HCT116 (cell line): ENCODE measurements at regions not wholly inside any gene's neighbourhood (a gene's known extent, or its start where the extent isn't known, plus 50 kb on each side); places are given as distances from the start of the nearest gene placed in this dataset.

ENCODE experiments used
- ATAC-seq: fragments of 200-7000 bp; cut with Tn5 transposase; 2 replicates; pipeline ENCODE4 v1.9.1; 2020; ENCODE audit warnings: mild to moderate bottlenecking, moderate library complexity
- BruUV-seq: library from RNA; stranded (reverse); fragments of 400-500 nt; replicated peaks from 2 replicates; lab custom pipeline; 2021; lab: Mats Ljungman, UMichigan
- CTCF ChIA-PET: fragments of 300-600 bp; sonication (Branson Sonifier 250); formaldehyde crosslinking; loops from one replicate; lab custom pipeline; 2021; ENCODE audit warnings: antibody characterized with exemption; lab: Charles Lee
- POLR2A ChIA-PET: fragments of 300-600, 350-600 bp; sonication (Branson Sonifier 250); formaldehyde crosslinking; loops from one replicate; lab custom pipeline; 2021; ENCODE audit warnings: antibody characterized with exemption; lab: Charles Lee
- RAD21 ChIA-PET, 2 experiments: fragments of 300-600 bp; sonication (Branson Sonifier 250); formaldehyde crosslinking; loops; one replicate each; lab custom pipeline; 2023; ENCODE audit warnings: low total read pairs in 2 of 2; ENCODE audit not compliant: uncharacterized antibody in 2 of 2, unreplicated experiment in 2 of 2, low non-redundant PET in 1 of 2; lab: Charles Lee
- DNase-seq: peaks from one replicate; pipeline ENCODE4 v3.0.0-alpha.2; 2010; ENCODE audit warnings: low read depth, low spot score
- H2AFZ ChIP-seq: fragments of 200-600 bp; shearing (Covaris generic), sonication (generic); 2 replicates; pipeline ENCODE4 v1.6.1; 2017; ENCODE audit warnings: low read depth, mixed run types, mixed read lengths, antibody characterized with exemption, low read length; ENCODE audit not compliant: poor library complexity, severe bottlenecking
- H3K27ac ChIP-seq: 2 replicates; pipeline ENCODE4 v1.5.1; 2012; ENCODE audit warnings: low read depth, low read length
- H3K27me3 ChIP-seq: fragments of 200-600 bp; sonication (generic); 2 replicates; pipeline ENCODE4 v1.6.1; 2016; ENCODE audit warnings: mixed run types, low read length, mixed read lengths; ENCODE audit not compliant: insufficient read depth
- H3K36me3 ChIP-seq, 2 experiments: fragments of 200-500 bp in 1 of 2; fragments of 200-600 bp in 1 of 2; sonication (Bioruptor generic) in 1 of 2; sonication (generic) in 1 of 2; 2 replicates each; pipeline versions ENCODE4 v1.5.1 to v1.6.1; 2014 to 2016; ENCODE audit warnings: low read length in 2 of 2, inconsistent platforms in 1 of 2, mixed read lengths in 1 of 2, mixed run types in 1 of 2; ENCODE audit not compliant: insufficient read depth in 2 of 2, control insufficient read depth in 1 of 2
- H3K4me1 ChIP-seq, 2 experiments: fragments of 200-600 bp in 1 of 2; sonication (generic) in 1 of 2; 2 replicates each; pipeline versions ENCODE4 v1.5.1 to v1.6.1; 2012 to 2017; ENCODE audit warnings: low read length in 2 of 2, inconsistent platforms in 1 of 2, mild to moderate bottlenecking in 1 of 2, mixed read lengths in 1 of 2, mixed run types in 1 of 2, moderate library complexity in 1 of 2; ENCODE audit not compliant: insufficient read depth in 2 of 2, control insufficient read depth in 1 of 2
- H3K4me2 ChIP-seq: fragments of 200-600 bp; sonication (generic); 2 replicates; pipeline ENCODE4 v1.6.1; 2017; ENCODE audit warnings: mixed run types, low read length, mixed read lengths
- H3K4me3 ChIP-seq, 2 experiments: fragments of 200-600 bp in 1 of 2; sonication (generic) in 1 of 2; replicated peaks in 1 of 2; 2 replicates each; pipeline ENCODE4 v1.5.1; 2011 to 2016; ENCODE audit warnings: low read length in 2 of 2, control low read depth in 1 of 2, low read depth in 1 of 2, mild to moderate bottlenecking in 1 of 2, mixed read lengths in 1 of 2, mixed run types in 1 of 2
- H3K79me2 ChIP-seq: fragments of 200-600 bp; sonication (generic); 2 replicates; pipeline ENCODE4 v1.6.1; 2017; ENCODE audit warnings: mild to moderate bottlenecking, mixed run types, low read length, moderate library complexity, mixed read lengths; ENCODE audit not compliant: insufficient read depth
- H3K9ac ChIP-seq: fragments of 200-600 bp; sonication (generic); 2 replicates; pipeline ENCODE4 v1.6.1; 2016; ENCODE audit warnings: low read length, mixed read lengths
- H3K9me2 ChIP-seq: fragments of 200-600 bp; sonication (generic), shearing (Covaris generic); 2 replicates; pipeline ENCODE4 v1.6.1; 2017; ENCODE audit warnings: mixed run types, mild to moderate bottlenecking, moderate library complexity; ENCODE audit not compliant: insufficient read depth
- H3K9me3 ChIP-seq, 2 experiments: fragments of 200-500 bp in 1 of 2; fragments of 200-600 bp in 1 of 2; sonication (Bioruptor generic) in 1 of 2; sonication (generic) in 1 of 2; 2 replicates each; pipeline ENCODE4 v1.6.1; 2014 to 2017; ENCODE audit warnings: low read length in 2 of 2, mixed read lengths in 2 of 2, inconsistent platforms in 1 of 2, low read depth in 1 of 2, mild to moderate bottlenecking in 1 of 2, mixed run types in 1 of 2, moderate library complexity in 1 of 2; ENCODE audit not compliant: control insufficient read depth in 1 of 2, insufficient read depth in 1 of 2
- H4K20me1 ChIP-seq: fragments of 200-600 bp; sonication (generic), shearing (Covaris generic); 2 replicates; pipeline ENCODE4 v1.6.1; 2017; ENCODE audit warnings: mixed run types, mild to moderate bottlenecking, moderate library complexity; ENCODE audit not compliant: insufficient read depth
- ELF1 ChIP-seq: IDR thresholded peaks from 2 replicates; pipeline ENCODE4 v1.6.1; 2012; ENCODE audit warnings: low read depth, borderline replicate concordance
- FOSL1 ChIP-seq: IDR thresholded peaks from 2 replicates; pipeline ENCODE4 v1.6.1; 2012; ENCODE audit warnings: low read depth
- JUND ChIP-seq: IDR thresholded peaks from 2 replicates; pipeline ENCODE4 v1.6.1; 2012
- MAX ChIP-seq: IDR thresholded peaks from 2 replicates; pipeline ENCODE4 v1.6.1; 2012
- POLR2AphosphoS5 ChIP-seq: IDR thresholded peaks from 2 replicates; pipeline ENCODE4 v1.6.1; 2011; ENCODE audit warnings: mild to moderate bottlenecking, low read depth, low read length, moderate library complexity
- RAD21 ChIP-seq: IDR thresholded peaks from 2 replicates; pipeline ENCODE4 v1.6.1; 2012; ENCODE audit warnings: low read depth, mild to moderate bottlenecking
- REST ChIP-seq: IDR thresholded peaks from 2 replicates; pipeline ENCODE4 v1.6.1; 2012; ENCODE audit warnings: low read depth
- SP1 ChIP-seq: IDR thresholded peaks from 2 replicates; pipeline ENCODE4 v1.6.1; 2012; ENCODE audit warnings: low read depth
- SRF ChIP-seq: IDR thresholded peaks from 2 replicates; pipeline ENCODE4 v1.6.1; 2012; ENCODE audit warnings: low read depth
- TCF7L2 ChIP-seq: IDR thresholded peaks from 2 replicates; pipeline ENCODE4 v1.7.0; 2011; ENCODE audit warnings: borderline replicate concordance, inconsistent platforms; ENCODE audit not compliant: insufficient read depth, insufficient read length; ENCODE audit errors: extremely low read depth
- ZFX ChIP-seq: fragments of 450-650 bp; IDR thresholded peaks from 2 replicates; pipeline ENCODE4 v1.6.1; 2017
- ZNF274 ChIP-seq: fragments of 200-500 bp; sonication (Bioruptor generic); IDR thresholded peaks from 2 replicates; pipeline ENCODE4 v1.6.1; 2014; ENCODE audit warnings: mild to moderate bottlenecking, low read depth, low read length, inconsistent platforms
- intact Hi-C: fragments of 100-400 bp; cut with micrococcal nuclease; formaldehyde crosslinking; loops from 2 replicates; pipeline ENCODE4 v1.10.0; 2022
- TF ChIP-seq, protein P1 (sequence below): IDR thresholded peaks from 2 replicates; pipeline ENCODE4 v1.6.1; 2011; ENCODE audit warnings: mild to moderate bottlenecking, low read length, moderate library complexity; ENCODE audit not compliant: insufficient replicate concordance; ENCODE audit errors: extremely low read depth

DNA sequence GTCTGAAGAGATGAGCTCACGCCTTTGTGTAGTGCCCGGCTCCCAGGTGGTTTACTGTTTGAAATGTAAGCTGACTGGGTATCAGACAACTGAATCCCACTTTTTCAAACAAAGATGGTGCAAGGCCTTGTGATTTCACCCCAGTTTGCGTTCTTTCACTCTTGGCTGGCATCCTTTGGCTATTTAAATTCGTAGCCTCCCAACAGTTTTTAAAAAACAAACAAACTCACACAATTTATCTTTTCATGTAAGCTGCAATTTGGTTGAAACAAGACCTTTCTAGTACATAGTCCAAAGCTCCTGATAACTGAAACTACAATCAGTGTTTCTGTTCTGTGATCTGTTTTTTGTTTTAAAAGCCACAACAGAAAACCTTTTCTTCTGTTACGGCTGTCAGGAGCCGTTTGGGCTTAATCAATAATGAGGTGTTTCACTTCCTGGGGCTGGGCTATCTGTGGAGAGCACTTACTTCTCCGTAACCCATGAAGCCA is 65.1 kb upstream of the NPAS1 start:
- ChIA-PET POLR2A (interaction anchor here (1.3 kb wide), 1 partner anchor 9 kb away, joined by 3 read pairs; no protein-coding TSS in a partner anchor), RAD21 (no interaction called here), CTCF (no interaction called here)
- Histone ChIP-seq H3K79me2 (peaks cover 44% of the 10 kb centered on the region), H3K36me3 (no peaks in the 10 kb centered on the region; a peak in 1 of 4 replicates), H2AFZ (no peak overlapping the region), H3K9me3 (no peaks in the 10 kb centered on the region), H3K27me3 (no peaks in the 10 kb centered on the region), H3K27ac (no peak overlapping the region), H3K9ac (no peak overlapping the region), H3K4me1 (peaks cover 11 to 40% of the 10 kb centered on the region in 2 experiments), H3K9me2 (no peaks in the 10 kb centered on the region), H3K4me3 (no peak overlapping the region), H4K20me1 (no peaks in the 10 kb centered on the region), H3K4me2 (no peak overlapping the region)
- ATAC-seq: no peak
- no peak for TF ChIP-seq FOSL1
- TF ChIP-seq, protein P1, sequence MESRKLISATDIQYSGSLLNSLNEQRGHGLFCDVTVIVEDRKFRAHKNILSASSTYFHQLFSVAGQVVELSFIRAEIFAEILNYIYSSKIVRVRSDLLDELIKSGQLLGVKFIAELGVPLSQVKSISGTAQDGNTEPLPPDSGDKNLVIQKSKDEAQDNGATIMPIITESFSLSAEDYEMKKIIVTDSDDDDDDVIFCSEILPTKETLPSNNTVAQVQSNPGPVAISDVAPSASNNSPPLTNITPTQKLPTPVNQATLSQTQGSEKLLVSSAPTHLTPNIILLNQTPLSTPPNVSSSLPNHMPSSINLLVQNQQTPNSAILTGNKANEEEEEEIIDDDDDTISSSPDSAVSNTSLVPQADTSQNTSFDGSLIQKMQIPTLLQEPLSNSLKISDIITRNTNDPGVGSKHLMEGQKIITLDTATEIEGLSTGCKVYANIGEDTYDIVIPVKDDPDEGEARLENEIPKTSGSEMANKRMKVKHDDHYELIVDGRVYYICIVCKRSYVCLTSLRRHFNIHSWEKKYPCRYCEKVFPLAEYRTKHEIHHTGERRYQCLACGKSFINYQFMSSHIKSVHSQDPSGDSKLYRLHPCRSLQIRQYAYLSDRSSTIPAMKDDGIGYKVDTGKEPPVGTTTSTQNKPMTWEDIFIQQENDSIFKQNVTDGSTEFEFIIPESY: no peak
- no peak for TF ChIP-seq ZFX
- no peak for TF ChIP-seq MAX
- no peak for TF ChIP-seq ZNF274
- TF ChIP-seq REST: no peak
- no peak for TF ChIP-seq ELF1
- TF ChIP-seq TCF7L2: no peak
- no peak for TF ChIP-seq POLR2AphosphoS5
- no peak for TF ChIP-seq SP1
- TF ChIP-seq SRF: no peak
- TF ChIP-seq JUND: no peak
- no peak for TF ChIP-seq RAD21
- no peak for DNase-seq
- intact Hi-C loops: no loop called here
- no TSS peak for BruUV-seq
